GM23338 (cell line): ENCODE measurements at regions not wholly inside any gene's neighbourhood (a gene's known extent, or its start where the extent isn't known, plus 50 kb on each side); places are given as distances from the start of the nearest gene placed in this dataset.

ENCODE experiments used
- ATAC-seq: fragments of 200-7000 bp; cut with Tn5 transposase; 3 replicates; pipeline ENCODE4 v1.9.1; 2020
- DNase-seq: peaks from one replicate; pipeline ENCODE4 v3.0.0-alpha.2; 2015; ENCODE audit warnings: low spot score
- H2AFZ ChIP-seq: fragments of 200-600 bp; sonication (generic); 2 replicates; pipeline ENCODE4 v1.8.0; 2016; ENCODE audit warnings: antibody characterized with exemption, mild to moderate bottlenecking, moderate library complexity
- H3F3A ChIP-seq: fragments of 200-600 bp; sonication (generic); replicated peaks from 2 replicates; pipeline ENCODE4 v1.8.0; 2017; ENCODE audit warnings: antibody characterized with exemption, mixed run types, low read depth
- H3K27ac ChIP-seq: fragments of 200-600 bp; sonication (generic); 2 replicates; pipeline ENCODE4 v1.6.1; 2016; ENCODE audit warnings: low read depth
- H3K27me3 ChIP-seq: fragments of 200-600 bp; sonication (generic); 2 replicates; pipeline ENCODE4 v1.8.0; 2016; ENCODE audit warnings: mild to moderate bottlenecking, mixed run types, moderate library complexity; ENCODE audit not compliant: insufficient read depth
- H3K36me3 ChIP-seq: fragments of 200-600 bp; sonication (generic); 2 replicates; pipeline ENCODE4 v1.8.0; 2016; ENCODE audit warnings: mild to moderate bottlenecking; ENCODE audit not compliant: insufficient read depth
- H3K4me1 ChIP-seq: fragments of 200-600 bp; sonication (generic); 2 replicates; pipeline ENCODE4 v1.8.0; 2016; ENCODE audit warnings: mild to moderate bottlenecking, moderate library complexity; ENCODE audit not compliant: insufficient read depth
- H3K4me2 ChIP-seq: fragments of 200-600 bp; sonication (generic); 2 replicates; pipeline ENCODE4 v1.7.1; 2017; ENCODE audit warnings: mixed run types
- H3K4me3 ChIP-seq: fragments of 200-600 bp; sonication (generic); 2 replicates; pipeline ENCODE4 v1.6.1; 2016; ENCODE audit warnings: mixed run types
- H3K79me2 ChIP-seq: fragments of 200-600 bp; sonication (generic); replicated peaks from 2 replicates; pipeline ENCODE4 v1.8.0; 2017; ENCODE audit warnings: mild to moderate bottlenecking; ENCODE audit not compliant: insufficient read depth
- H3K9me2 ChIP-seq: fragments of 200-600 bp; sonication (generic); 2 replicates; pipeline ENCODE4 v1.8.0; 2017; ENCODE audit not compliant: insufficient read depth
- H4K20me1 ChIP-seq: fragments of 200-600 bp; sonication (generic); replicated peaks from 2 replicates; pipeline ENCODE4 v1.8.0; 2017; ENCODE audit warnings: mild to moderate bottlenecking; ENCODE audit not compliant: insufficient read depth
- H3K27ac Mint-ChIP-seq: 2 replicates; pipeline ENCODE4 v1.8.0; 2020; ENCODE audit warnings: inconsistent platforms, mild to moderate bottlenecking, moderate library complexity, mixed read lengths
- H3K27me3 Mint-ChIP-seq: 3 replicates; pipeline ENCODE4 v1.8.0; 2022; ENCODE audit warnings: low read depth, mild to moderate bottlenecking, moderate library complexity, mixed read lengths, inconsistent platforms; ENCODE audit not compliant: insufficient read depth, poor library complexity
- H3K36me3 Mint-ChIP-seq: 3 replicates; pipeline ENCODE4 v1.8.0; 2021; ENCODE audit warnings: low read depth, mild to moderate bottlenecking, inconsistent platforms, moderate library complexity, mixed read lengths
- H3K4me1 Mint-ChIP-seq: 3 replicates; pipeline ENCODE4 v1.8.0; 2020; ENCODE audit warnings: mild to moderate bottlenecking, inconsistent platforms, mixed read lengths
- H3K4me3 Mint-ChIP-seq: 3 replicates; pipeline ENCODE4 v1.8.0; 2021; ENCODE audit warnings: moderate library complexity, mild to moderate bottlenecking, inconsistent platforms, mixed read lengths
- H3K9me3 Mint-ChIP-seq: 3 replicates; pipeline ENCODE4 v1.8.0; 2020; ENCODE audit warnings: moderate library complexity, mild to moderate bottlenecking, inconsistent platforms, mixed read lengths
- CREB1 ChIP-seq: fragments of 250-450 bp; sonication (Bioruptor Pico); IDR thresholded peaks from 2 replicates; pipeline ENCODE4 v1.5.0; 2020; ENCODE audit warnings: low read depth, mild to moderate bottlenecking, moderate library complexity
- ETS1 ChIP-seq: IDR thresholded peaks from 2 replicates; pipeline ENCODE4 v1.6.1; 2016; ENCODE audit warnings: antibody characterized with exemption
- EZH2 ChIP-seq: fragments of 200-600 bp; sonication (generic); IDR thresholded peaks from one replicate; pipeline ENCODE4 v1.8.0; 2017; ENCODE audit warnings: antibody characterized with exemption, mild to moderate bottlenecking, low read depth; ENCODE audit not compliant: unreplicated experiment
- EZH2phosphoT487 ChIP-seq: fragments of 200-600 bp; sonication (generic); IDR thresholded peaks from one replicate; pipeline ENCODE4 v1.8.1; 2018; ENCODE audit warnings: antibody characterized with exemption; ENCODE audit not compliant: unreplicated experiment
- JUNB ChIP-seq: IDR thresholded peaks from one replicate; pipeline ENCODE4 v1.6.1; 2016; ENCODE audit warnings: antibody characterized with exemption; ENCODE audit not compliant: unreplicated experiment
- NANOG ChIP-seq: IDR thresholded peaks from 2 replicates; pipeline ENCODE4 v1.6.1; 2016; ENCODE audit warnings: antibody characterized with exemption, borderline replicate concordance
- POLR2AphosphoS5 ChIP-seq: IDR thresholded peaks from 2 replicates; pipeline ENCODE4 v1.6.1; 2016; ENCODE audit warnings: antibody characterized with exemption, low read depth
- REST ChIP-seq: IDR thresholded peaks from one replicate; pipeline ENCODE4 v1.6.1; 2018; ENCODE audit warnings: antibody characterized with exemption; ENCODE audit not compliant: unreplicated experiment
- STAT1 ChIP-seq: IDR thresholded peaks from one replicate; pipeline ENCODE4 v1.6.1; 2016; ENCODE audit warnings: antibody characterized with exemption; ENCODE audit not compliant: unreplicated experiment
- ZNF114 ChIP-seq: fragments of 250-450 bp; sonication (Bioruptor Pico); IDR thresholded peaks from 2 replicates; pipeline ENCODE4 v1.5.0; 2020; ENCODE audit warnings: mild to moderate bottlenecking, moderate library complexity
- ZNF331 ChIP-seq: fragments of 250-450 bp; sonication (Bioruptor Pico); IDR thresholded peaks from 2 replicates; pipeline ENCODE4 v1.5.0; 2020; ENCODE audit warnings: low read depth, mild to moderate bottlenecking, moderate library complexity
- TF ChIP-seq, protein P1 (sequence below), 2 experiments: fragments of 200-600 bp in 1 of 2; sonication (generic) in 1 of 2; conservative IDR thresholded peaks; 2 replicates each; pipeline versions ENCODE4 v1.5.1 to v1.6.1; 2016 to 2017; ENCODE audit warnings: antibody characterized with exemption in 2 of 2, low read depth in 2 of 2, mild to moderate bottlenecking in 2 of 2, moderate library complexity in 1 of 2
- TF ChIP-seq, protein P2 (sequence below): fragments of 250-450 bp; sonication (Bioruptor Pico); IDR thresholded peaks from 2 replicates; pipeline ENCODE4 v1.5.0; 2020; ENCODE audit warnings: mild to moderate bottlenecking, moderate library complexity

DNA sequence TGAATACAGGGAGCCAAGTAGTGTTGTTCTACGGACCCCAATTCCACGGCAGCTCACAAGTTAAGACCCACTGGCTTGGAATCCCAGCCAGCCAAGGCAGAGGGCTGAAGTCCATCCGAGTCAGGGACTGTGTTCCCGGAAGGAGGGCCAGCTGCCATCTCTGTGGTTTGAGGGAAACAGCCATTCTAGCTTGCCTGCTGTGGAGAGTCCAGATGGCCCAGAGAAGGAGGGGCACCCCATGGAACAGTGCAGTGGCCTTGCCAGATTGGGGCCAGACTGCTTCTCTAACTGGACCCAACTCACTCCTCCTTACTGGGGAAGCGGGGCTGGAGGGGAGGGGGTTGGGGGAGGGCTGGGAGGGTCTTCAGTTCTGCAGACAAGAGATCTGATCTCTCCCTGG, 156.4 kb downstream of the FAM181B start:
- no peak overlapping the region for H3K4me2 ChIP-seq
- H3K4me3 Mint-ChIP-seq, result no peak overlapping the region
- peaks cover 9% of the 10 kb centered on the region; the same call in 2 of the 3 replicates for H3K9me3 Mint-ChIP-seq
- H3K36me3 ChIP-seq, result no peaks in the 10 kb centered on the region
- H4K20me1 ChIP-seq, result no peaks in the 10 kb centered on the region
- peak; percentile 41 for ATAC-seq
- H3K4me1 Mint-ChIP-seq, result no peaks in the 10 kb centered on the region
- H3K27ac ChIP-seq, result no peak overlapping the region
- H3K4me1 ChIP-seq, result no peaks in the 10 kb centered on the region
- no peaks in the 10 kb centered on the region for H3K27me3 ChIP-seq
- H3K9me2 ChIP-seq, result 0 out of 2 replicates have a peak, but pooled peaks cover 4% of the 10 kb centered on the region
- no peaks in the 10 kb centered on the region for H3K36me3 Mint-ChIP-seq
- no peaks in the 10 kb centered on the region for H3K79me2 ChIP-seq
- peaks cover 3% of the 10 kb centered on the region for H3K27me3 Mint-ChIP-seq
- no peak overlapping the region for H2AFZ ChIP-seq
- no peaks in the 10 kb centered on the region for H3F3A ChIP-seq
- DNase-seq, result no peak
- no peak overlapping the region for H3K4me3 ChIP-seq
- no peak for TF ChIP-seq ETS1
- no peak for TF ChIP-seq ZNF114 (CRISPR knock-in tag)
- TF ChIP-seq, protein P1, sequence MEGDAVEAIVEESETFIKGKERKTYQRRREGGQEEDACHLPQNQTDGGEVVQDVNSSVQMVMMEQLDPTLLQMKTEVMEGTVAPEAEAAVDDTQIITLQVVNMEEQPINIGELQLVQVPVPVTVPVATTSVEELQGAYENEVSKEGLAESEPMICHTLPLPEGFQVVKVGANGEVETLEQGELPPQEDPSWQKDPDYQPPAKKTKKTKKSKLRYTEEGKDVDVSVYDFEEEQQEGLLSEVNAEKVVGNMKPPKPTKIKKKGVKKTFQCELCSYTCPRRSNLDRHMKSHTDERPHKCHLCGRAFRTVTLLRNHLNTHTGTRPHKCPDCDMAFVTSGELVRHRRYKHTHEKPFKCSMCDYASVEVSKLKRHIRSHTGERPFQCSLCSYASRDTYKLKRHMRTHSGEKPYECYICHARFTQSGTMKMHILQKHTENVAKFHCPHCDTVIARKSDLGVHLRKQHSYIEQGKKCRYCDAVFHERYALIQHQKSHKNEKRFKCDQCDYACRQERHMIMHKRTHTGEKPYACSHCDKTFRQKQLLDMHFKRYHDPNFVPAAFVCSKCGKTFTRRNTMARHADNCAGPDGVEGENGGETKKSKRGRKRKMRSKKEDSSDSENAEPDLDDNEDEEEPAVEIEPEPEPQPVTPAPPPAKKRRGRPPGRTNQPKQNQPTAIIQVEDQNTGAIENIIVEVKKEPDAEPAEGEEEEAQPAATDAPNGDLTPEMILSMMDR (conservative IDR thresholded peaks at IDR 0.05; ENCODE audit: low read depth in 2 of 2), result no peak
- TF ChIP-seq, protein P2, sequence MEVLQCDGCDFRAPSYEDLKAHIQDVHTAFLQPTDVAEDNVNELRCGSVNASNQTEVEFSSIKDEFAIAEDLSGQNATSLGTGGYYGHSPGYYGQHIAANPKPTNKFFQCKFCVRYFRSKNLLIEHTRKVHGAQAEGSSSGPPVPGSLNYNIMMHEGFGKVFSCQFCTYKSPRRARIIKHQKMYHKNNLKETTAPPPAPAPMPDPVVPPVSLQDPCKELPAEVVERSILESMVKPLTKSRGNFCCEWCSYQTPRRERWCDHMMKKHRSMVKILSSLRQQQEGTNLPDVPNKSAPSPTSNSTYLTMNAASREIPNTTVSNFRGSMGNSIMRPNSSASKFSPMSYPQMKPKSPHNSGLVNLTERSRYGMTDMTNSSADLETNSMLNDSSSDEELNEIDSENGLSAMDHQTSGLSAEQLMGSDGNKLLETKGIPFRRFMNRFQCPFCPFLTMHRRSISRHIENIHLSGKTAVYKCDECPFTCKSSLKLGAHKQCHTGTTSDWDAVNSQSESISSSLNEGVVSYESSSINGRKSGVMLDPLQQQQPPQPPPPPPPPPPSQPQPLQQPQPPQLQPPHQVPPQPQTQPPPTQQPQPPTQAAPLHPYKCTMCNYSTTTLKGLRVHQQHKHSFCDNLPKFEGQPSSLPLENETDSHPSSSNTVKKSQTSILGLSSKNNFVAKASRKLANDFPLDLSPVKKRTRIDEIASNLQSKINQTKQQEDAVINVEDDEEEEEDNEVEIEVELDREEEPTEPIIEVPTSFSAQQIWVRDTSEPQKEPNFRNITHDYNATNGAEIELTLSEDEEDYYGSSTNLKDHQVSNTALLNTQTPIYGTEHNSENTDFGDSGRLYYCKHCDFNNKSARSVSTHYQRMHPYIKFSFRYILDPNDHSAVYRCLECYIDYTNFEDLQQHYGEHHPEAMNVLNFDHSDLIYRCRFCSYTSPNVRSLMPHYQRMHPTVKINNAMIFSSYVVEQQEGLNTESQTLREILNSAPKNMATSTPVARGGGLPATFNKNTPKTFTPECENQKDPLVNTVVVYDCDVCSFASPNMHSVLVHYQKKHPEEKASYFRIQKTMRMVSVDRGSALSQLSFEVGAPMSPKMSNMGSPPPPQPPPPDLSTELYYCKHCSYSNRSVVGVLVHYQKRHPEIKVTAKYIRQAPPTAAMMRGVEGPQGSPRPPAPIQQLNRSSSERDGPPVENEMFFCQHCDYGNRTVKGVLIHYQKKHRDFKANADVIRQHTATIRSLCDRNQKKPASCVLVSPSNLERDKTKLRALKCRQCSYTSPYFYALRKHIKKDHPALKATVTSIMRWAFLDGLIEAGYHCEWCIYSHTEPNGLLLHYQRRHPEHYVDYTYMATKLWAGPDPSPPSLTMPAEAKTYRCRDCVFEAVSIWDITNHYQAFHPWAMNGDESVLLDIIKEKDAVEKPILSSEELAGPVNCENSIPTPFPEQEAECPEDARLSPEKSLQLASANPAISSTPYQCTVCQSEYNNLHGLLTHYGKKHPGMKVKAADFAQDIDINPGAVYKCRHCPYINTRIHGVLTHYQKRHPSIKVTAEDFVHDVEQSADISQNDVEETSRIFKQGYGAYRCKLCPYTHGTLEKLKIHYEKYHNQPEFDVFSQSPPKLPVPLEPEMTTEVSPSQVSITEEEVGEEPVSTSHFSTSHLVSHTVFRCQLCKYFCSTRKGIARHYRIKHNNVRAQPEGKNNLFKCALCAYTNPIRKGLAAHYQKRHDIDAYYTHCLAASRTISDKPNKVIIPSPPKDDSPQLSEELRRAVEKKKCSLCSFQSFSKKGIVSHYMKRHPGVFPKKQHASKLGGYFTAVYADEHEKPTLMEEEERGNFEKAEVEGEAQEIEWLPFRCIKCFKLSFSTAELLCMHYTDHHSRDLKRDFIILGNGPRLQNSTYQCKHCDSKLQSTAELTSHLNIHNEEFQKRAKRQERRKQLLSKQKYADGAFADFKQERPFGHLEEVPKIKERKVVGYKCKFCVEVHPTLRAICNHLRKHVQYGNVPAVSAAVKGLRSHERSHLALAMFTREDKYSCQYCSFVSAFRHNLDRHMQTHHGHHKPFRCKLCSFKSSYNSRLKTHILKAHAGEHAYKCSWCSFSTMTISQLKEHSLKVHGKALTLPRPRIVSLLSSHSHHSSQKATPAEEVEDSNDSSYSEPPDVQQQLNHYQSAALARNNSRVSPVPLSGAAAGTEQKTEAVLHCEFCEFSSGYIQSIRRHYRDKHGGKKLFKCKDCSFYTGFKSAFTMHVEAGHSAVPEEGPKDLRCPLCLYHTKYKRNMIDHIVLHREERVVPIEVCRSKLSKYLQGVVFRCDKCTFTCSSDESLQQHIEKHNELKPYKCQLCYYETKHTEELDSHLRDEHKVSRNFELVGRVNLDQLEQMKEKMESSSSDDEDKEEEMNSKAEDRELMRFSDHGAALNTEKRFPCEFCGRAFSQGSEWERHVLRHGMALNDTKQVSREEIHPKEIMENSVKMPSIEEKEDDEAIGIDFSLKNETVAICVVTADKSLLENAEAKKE (CRISPR knock-in tag), result no peak
- no peak for TF ChIP-seq ZNF331 (CRISPR knock-in tag)
- no peak for TF ChIP-seq REST
- TF ChIP-seq STAT1, result no peak
- no peak for TF ChIP-seq POLR2AphosphoS5
- TF ChIP-seq JUNB, result no peak
- TF ChIP-seq EZH2, result no peak
- no peak for TF ChIP-seq NANOG
- TF ChIP-seq CREB1 (CRISPR knock-in tag), result no peak
- TF ChIP-seq EZH2phosphoT487, result no peak
- no peak overlapping the region for H3K27ac Mint-ChIP-seq
